SK-N-MC (cell line): ENCODE measurements at regions not wholly inside any gene's neighbourhood (a gene's known extent, or its start where the extent isn't known, plus 50 kb on each side); places are given as distances from the start of the nearest gene placed in this dataset.

Experiments
- EZH2 ChIP-seq: fragments of 200-600 bp; sonication (generic); IDR thresholded peaks from one replicate; pipeline ENCODE4 v1.6.1; 2017; ENCODE audit warnings: antibody characterized with exemption
- POLR2AphosphoS5 ChIP-seq: IDR thresholded peaks from 2 replicates; pipeline ENCODE4 v1.6.1; 2012; ENCODE audit warnings: mild to moderate bottlenecking, low read depth, low read length, borderline replicate concordance

GRCh38 chr13:74197677-74198429 is 63.6 kb upstream of the KLF12 start:
- TF ChIP-seq EZH2 (no peak), POLR2AphosphoS5 (no peak)
